H1 (cell line): ENCODE measurements at regions not wholly inside any gene's neighbourhood (a gene's known extent, or its start where the extent isn't known, plus 50 kb on each side); places are given as distances from the start of the nearest gene placed in this dataset.

Experiments used
- CTCF ChIA-PET: fragments of 300-600 bp; sonication (Branson Sonifier 250); formaldehyde crosslinking; loops from one replicate; lab custom pipeline; 2021; ENCODE audit not compliant: partially characterized antibody; lab: Charles Lee
- POLR2A ChIA-PET: fragments of 300-600 bp; sonication (Branson Sonifier 250); formaldehyde crosslinking; loops from one replicate; lab custom pipeline; 2021; ENCODE audit warnings: inconsistent platforms; ENCODE audit not compliant: partially characterized antibody; lab: Charles Lee
- DNase-seq, 2 experiments: peaks; one replicate each; pipeline versions ENCODE4 v3.0.0 to v3.0.0-alpha.2; 2010 to 2022; ENCODE audit warnings: low spot score in 2 of 2, low read depth in 1 of 2, mixed read lengths in 1 of 2
- FAIRE-seq: peaks from 2 replicates; lab custom pipeline; 2011; peaks lifted over from hg19 to GRCh38; lab: Jason Lieb, UNC
- H2AFZ ChIP-seq: 2 replicates; pipeline ENCODE4 v1.8.1; 2012; ENCODE audit warnings: low read length, inconsistent platforms
- H2AK5ac ChIP-seq: 2 replicates; pipeline ENCODE4 v1.6.1; 2013; ENCODE audit warnings: low read depth, low read length
- H2BK120ac ChIP-seq: replicated peaks from 2 replicates; pipeline ENCODE3; 2013; ENCODE audit warnings: low read depth, low read length, inconsistent platforms
- H2BK12ac ChIP-seq: 2 replicates; pipeline ENCODE4 v1.6.1; 2013; ENCODE audit warnings: low read depth, low read length
- H2BK15ac ChIP-seq: 2 replicates; pipeline ENCODE4 v1.6.1; 2013; ENCODE audit warnings: low read length
- H2BK20ac ChIP-seq: 2 replicates; pipeline ENCODE4 v1.6.1; 2013; ENCODE audit warnings: low read length
- H2BK5ac ChIP-seq: 2 replicates; pipeline ENCODE4 v1.6.1; 2013; ENCODE audit warnings: low read depth, low read length
- H3K14ac ChIP-seq: 2 replicates; pipeline ENCODE4 v1.6.1; 2013; ENCODE audit warnings: inconsistent platforms; ENCODE audit not compliant: insufficient read length
- H3K18ac ChIP-seq: 2 replicates; pipeline ENCODE4 v1.6.1; 2013; ENCODE audit warnings: low read length; ENCODE audit errors: extremely low read depth
- H3K23ac ChIP-seq: 2 replicates; pipeline ENCODE4 v1.6.1; 2013; ENCODE audit warnings: inconsistent platforms; ENCODE audit not compliant: insufficient read length
- H3K23me2 ChIP-seq: 2 replicates; pipeline ENCODE4 v1.6.1; 2013; ENCODE audit warnings: low read depth, low read length
- H3K27ac ChIP-seq: 2 replicates; pipeline ENCODE4 v1.6.1; 2011; ENCODE audit warnings: low read depth, low read length, inconsistent platforms
- H3K27me3 ChIP-seq, 4 experiments: replicated peaks in 1 of 4; 1 replicate in 1 of 4; 2 replicates in 3 of 4; pipeline versions ENCODE4 v1.6.1 to v1.8.1; 2011 to 2013; ENCODE audit warnings: low read length in 3 of 4, mild to moderate bottlenecking in 3 of 4, inconsistent platforms in 2 of 4, mixed read lengths in 2 of 4, moderate library complexity in 1 of 4; ENCODE audit not compliant: control insufficient read depth in 3 of 4, insufficient read depth in 3 of 4; ENCODE audit errors: extremely low read depth in 1 of 4
- H3K36me3 ChIP-seq, 4 experiments: 2 replicates each; pipeline versions ENCODE4 v1.6.1 to v1.8.1; 2011 to 2013; ENCODE audit warnings: mild to moderate bottlenecking in 4 of 4, low read length in 3 of 4, moderate library complexity in 2 of 4, control low read depth in 1 of 4, inconsistent platforms in 1 of 4; ENCODE audit not compliant: insufficient read depth in 4 of 4, control insufficient read depth in 2 of 4
- H3K4ac ChIP-seq: replicated peaks from 2 replicates; pipeline ENCODE3; 2013; ENCODE audit warnings: low read length, low read depth, mixed read lengths, inconsistent platforms; ENCODE audit not compliant: insufficient read length
- H3K4me1 ChIP-seq, 4 experiments: replicated peaks in 1 of 4; 1 replicate in 1 of 4; 2 replicates in 3 of 4; pipeline versions ENCODE4 v1.6.1 to v1.8.1; 2011 to 2013; ENCODE audit warnings: low read length in 3 of 4, inconsistent platforms in 2 of 4, mixed read lengths in 1 of 4; ENCODE audit not compliant: insufficient read depth in 4 of 4, control insufficient read depth in 3 of 4
- H3K4me2 ChIP-seq, 2 experiments: 2 replicates each; pipeline versions ENCODE4 v1.6.1 to v1.8.1; 2011 to 2013; ENCODE audit warnings: low read depth in 2 of 2, low read length in 2 of 2, control low read depth in 1 of 2, inconsistent platforms in 1 of 2, mild to moderate bottlenecking in 1 of 2; ENCODE audit not compliant: insufficient read depth in 1 of 2
- H3K4me3 ChIP-seq, 4 experiments: fragments of 200-600, 300-600 bp in 1 of 4; sonication (generic), shearing (Covaris generic), sonication (Bioruptor Twin) in 1 of 4; 2 replicates each; pipeline versions ENCODE4 v1.5.1 to v1.8.1; 2011 to 2016; ENCODE audit warnings: low read length in 4 of 4, low read depth in 3 of 4, control low read depth in 2 of 4, inconsistent platforms in 2 of 4, mild to moderate bottlenecking in 2 of 4, mixed read lengths in 1 of 4, moderate library complexity in 1 of 4; ENCODE audit not compliant: insufficient read depth in 2 of 4; ENCODE audit errors: extremely low read depth in 1 of 4
- H3K56ac ChIP-seq: replicated peaks from 2 replicates; pipeline ENCODE3; 2013; ENCODE audit warnings: low read depth, mild to moderate bottlenecking, mixed read lengths, low read length, inconsistent platforms; ENCODE audit not compliant: insufficient read length
- H3K79me1 ChIP-seq: 2 replicates; pipeline ENCODE4 v1.6.1; 2013; ENCODE audit warnings: low read depth, low read length, control low read depth
- H3K79me2 ChIP-seq, 2 experiments: 2 replicates each; pipeline versions ENCODE4 v1.6.1 to v1.8.1; 2012 to 2013; ENCODE audit warnings: low read length in 2 of 2, mild to moderate bottlenecking in 2 of 2, inconsistent platforms in 1 of 2; ENCODE audit not compliant: insufficient read depth in 2 of 2, control insufficient read depth in 1 of 2
- H3K9ac ChIP-seq, 4 experiments: replicated peaks in 1 of 4; 1 replicate in 1 of 4; 2 replicates in 3 of 4; pipeline versions ENCODE4 v1.6.1 to v1.8.1; 2011 to 2013; ENCODE audit warnings: low read depth in 3 of 4, low read length in 3 of 4, control low read depth in 2 of 4, mild to moderate bottlenecking in 2 of 4, moderate library complexity in 2 of 4, inconsistent platforms in 1 of 4; ENCODE audit errors: extremely low read depth in 1 of 4
- H3K9me3 ChIP-seq, 2 experiments: 2 replicates each; pipeline versions ENCODE4 v1.6.1 to v1.8.1; 2012 to 2013; ENCODE audit warnings: mild to moderate bottlenecking in 2 of 2, moderate library complexity in 2 of 2, control low read depth in 1 of 2, inconsistent platforms in 1 of 2, low read depth in 1 of 2, low read length in 1 of 2, mixed read lengths in 1 of 2; ENCODE audit not compliant: insufficient read depth in 2 of 2
- H4K20me1 ChIP-seq, 2 experiments: replicated peaks in 1 of 2; 2 replicates each; pipeline versions ENCODE3 to v1.8.1; 2011 to 2013; ENCODE audit warnings: inconsistent platforms in 2 of 2, low read length in 2 of 2, mild to moderate bottlenecking in 1 of 2; ENCODE audit not compliant: insufficient read depth in 2 of 2, control insufficient read depth in 1 of 2
- H4K5ac ChIP-seq: 2 replicates; pipeline ENCODE4 v1.6.1; 2013; ENCODE audit warnings: low read length, low read depth, mixed read lengths, inconsistent platforms; ENCODE audit not compliant: insufficient read length
- H4K8ac ChIP-seq: 2 replicates; pipeline ENCODE4 v1.8.0; 2013; ENCODE audit warnings: mild to moderate bottlenecking, moderate library complexity, low read length, inconsistent platforms; ENCODE audit not compliant: insufficient read depth; ENCODE audit errors: extremely low read depth
- H4K91ac ChIP-seq: replicated peaks from 2 replicates; pipeline ENCODE3; 2013; ENCODE audit warnings: low read length, mixed read lengths, inconsistent platforms; ENCODE audit not compliant: insufficient read length
- BRCA1 ChIP-seq: IDR thresholded peaks from 2 replicates; pipeline ENCODE4 v1.6.1; 2012; ENCODE audit warnings: low read depth, low read length, improper control_type of control experiment
- CTBP2 ChIP-seq: IDR thresholded peaks from 2 replicates; pipeline ENCODE4 v1.7.0; 2011; ENCODE audit warnings: borderline replicate concordance, mild to moderate bottlenecking, moderate library complexity, mixed read lengths, low read length; ENCODE audit not compliant: insufficient read depth, insufficient read length
- SUZ12 ChIP-seq: fragments of 200-600 bp; sonication (generic); IDR thresholded peaks from 2 replicates; pipeline ENCODE4 v1.6.1; 2012; ENCODE audit warnings: mild to moderate bottlenecking, inconsistent platforms, low read length, moderate library complexity, mixed read lengths
- TBP ChIP-seq: IDR thresholded peaks from 2 replicates; pipeline ENCODE4 v1.6.1; 2011; ENCODE audit warnings: low read depth, low read length, improper control_type of control experiment
- WGBS, 2 experiments: shearing (Covaris generic) in 1 of 2; methylation state at CpG; one replicate each; pipeline versions ENCODE4 v1.1.6 to v1.1.7; 2013 to 2015; ENCODE audit warnings: low lambda C conversion rate in 2 of 2, mixed read lengths in 2 of 2, inconsistent platforms in 1 of 2, low coverage in 1 of 2, missing lambda C conversion rate in 1 of 2; ENCODE audit not compliant: insufficient replicate concordance in 2 of 2, insufficient coverage in 1 of 2, insufficient read length in 1 of 2; ENCODE audit errors: extremely low coverage in 1 of 2, missing lambda C conversion rate in 1 of 2; 5-methylcytosine and 5-hydroxymethylcytosine counted together

GRCh38 chr6:55633471-55633870 is 54.5 kb upstream of the HMGCLL1 start:
- FAIRE-seq (no peak), DNase-seq (no peak)
- 0 out of 4 replicates have a peak, but pooled peaks cover 0 to 3% of the 10 kb centered on the region in 2 experiments for H3K9me3 ChIP-seq
- H3K4me2 ChIP-seq = no peak overlapping the region
- H4K8ac ChIP-seq = no peak overlapping the region
- no peak overlapping the region for H4K91ac ChIP-seq
- no peak overlapping the region for H3K23ac ChIP-seq
- whole genome bisulfite sequencing, 2 experiments = 91% methylated on average over 3 of the region's 3 CpGs; no CpG with 5 or more reads in 1 of the 2 experiments
- no peak overlapping the region for H4K5ac ChIP-seq
- ChIA-PET CTCF (no interaction called here), POLR2A (no interaction called here)
- no peak overlapping the region for H2AK5ac ChIP-seq
- H3K79me1 ChIP-seq = no peaks in the 10 kb centered on the region
- H2BK15ac ChIP-seq = no peak overlapping the region
- no peak overlapping the region for H2AFZ ChIP-seq
- no peak overlapping the region for H3K4me3 ChIP-seq
- H3K18ac ChIP-seq = no peak overlapping the region
- no peaks in the 10 kb centered on the region for H4K20me1 ChIP-seq
- H3K27ac ChIP-seq = no peak overlapping the region
- no peaks in the 10 kb centered on the region for H3K79me2 ChIP-seq
- no peak overlapping the region for H2BK20ac ChIP-seq
- no peak overlapping the region for H3K56ac ChIP-seq
- no peaks in the 10 kb centered on the region for H3K27me3 ChIP-seq
- H2BK120ac ChIP-seq = no peak overlapping the region
- no peak overlapping the region for H3K4ac ChIP-seq
- H3K9ac ChIP-seq = no peak overlapping the region
- H3K4me1 ChIP-seq = no peaks in the 10 kb centered on the region
- H3K23me2 ChIP-seq = no peaks in the 10 kb centered on the region
- no peak overlapping the region for H3K14ac ChIP-seq
- H2BK12ac ChIP-seq = no peak overlapping the region
- TF ChIP-seq SUZ12 = no peak
- no peak for TF ChIP-seq TBP
- no peak for TF ChIP-seq CTBP2
- no peak for TF ChIP-seq BRCA1
- no peaks in the 10 kb centered on the region for H3K36me3 ChIP-seq
- no peak overlapping the region for H2BK5ac ChIP-seq
